HL-60 (cell line): ENCODE measurements at regions not wholly inside any gene's neighbourhood (a gene's known extent, or its start where the extent isn't known, plus 50 kb on each side); places are given as distances from the start of the nearest gene placed in this dataset.

ENCODE experiments used
- DNase-seq, 2 experiments: peaks; one replicate each; pipeline ENCODE4 v3.0.0-alpha.2; 2010 to 2020; ENCODE audit warnings: low read depth in 1 of 2, low spot score in 1 of 2
- H3K27ac ChIP-seq: fragments of 250-450 bp; sonication (Bioruptor Pico); replicated peaks from 2 replicates; pipeline ENCODE4 v1.5.1; 2020; ENCODE audit warnings: mild to moderate bottlenecking, moderate library complexity
- H3K27me3 ChIP-seq: fragments of 250-450 bp; sonication (Bioruptor Pico); 2 replicates; pipeline ENCODE4 v1.5.1; 2021; ENCODE audit warnings: mild to moderate bottlenecking, moderate library complexity; ENCODE audit not compliant: insufficient read depth, poor library complexity, severe bottlenecking
- H3K4me3 ChIP-seq: replicated peaks from 2 replicates; pipeline ENCODE4 v1.5.1; 2011; ENCODE audit warnings: mild to moderate bottlenecking, control low read depth, low read length; ENCODE audit not compliant: insufficient read depth
- CTCF ChIP-seq: IDR thresholded peaks from one replicate; pipeline ENCODE4 v1.5.1; 2011; ENCODE audit warnings: low read length, control low read depth, inconsistent platforms; ENCODE audit not compliant: insufficient read depth
- GABPA ChIP-seq: IDR thresholded peaks from 2 replicates; pipeline ENCODE4 v1.6.1; 2012; ENCODE audit warnings: low read depth
- POLR2AphosphoS5 ChIP-seq: IDR thresholded peaks from 2 replicates; pipeline ENCODE4 v1.6.1; 2012; ENCODE audit warnings: low read depth
- REST ChIP-seq: IDR thresholded peaks from 2 replicates; pipeline ENCODE4 v1.6.1; 2012; ENCODE audit warnings: low read depth; ENCODE audit not compliant: insufficient replicate concordance
- SPI1 ChIP-seq: IDR thresholded peaks from 2 replicates; pipeline ENCODE4 v1.6.1; 2012; ENCODE audit warnings: low read depth, mild to moderate bottlenecking, borderline replicate concordance

GRCh38 chr4:12041828-12042227, 613.1 kb upstream of the HS3ST1 start:
- Histone ChIP-seq H3K27me3 (no peaks in the 10 kb centered on the region), H3K4me3 (no peak overlapping the region), H3K27ac (no peak overlapping the region)
- no peak for TF ChIP-seq POLR2AphosphoS5
- peak; percentile 5 to 36 for DNase-seq

GRCh38 chr4:12036450-12036849, 607.8 kb upstream of the HS3ST1 start:
- H3K27ac ChIP-seq = no peak overlapping the region
- no peak for DNase-seq
- H3K27me3 ChIP-seq = no peaks in the 10 kb centered on the region
- no peak overlapping the region for H3K4me3 ChIP-seq
- TF ChIP-seq SPI1 = no peak

GRCh38 chr4:12028258-12028657, 599.6 kb upstream of the HS3ST1 start:
- DNase-seq = no peak
- no peaks in the 10 kb centered on the region for H3K27me3 ChIP-seq
- H3K4me3 ChIP-seq = no peak overlapping the region
- TF ChIP-seq GABPA = no peak
- no peak for TF ChIP-seq SPI1
- TF ChIP-seq CTCF = no peak
- no peak for TF ChIP-seq REST
- no peak for TF ChIP-seq POLR2AphosphoS5
- no peak overlapping the region for H3K27ac ChIP-seq

- Histone ChIP-seq H3K27ac (no peak overlapping the region), H3K4me3 (no peak overlapping the region), H3K27me3 (no peaks in the 10 kb centered on the region)
- DNase-seq = no peak
- TF ChIP-seq REST (no peak), GABPA (no peak), POLR2AphosphoS5 (no peak), SPI1 (no peak), CTCF (no peak)
Observed at GRCh38 chr4:12022409-12022808, 593.7 kb upstream of the HS3ST1 start.

GRCh38 chr4:12016729-12017128, 588.0 kb upstream of the HS3ST1 start:
- no peaks in the 10 kb centered on the region for H3K27me3 ChIP-seq
- TF ChIP-seq POLR2AphosphoS5 = no peak
- TF ChIP-seq SPI1 = no peak
- no peak for TF ChIP-seq REST
- TF ChIP-seq CTCF = no peak
- no peak for TF ChIP-seq GABPA
- DNase-seq = no peak
- H3K4me3 ChIP-seq = no peak overlapping the region
- no peak overlapping the region for H3K27ac ChIP-seq
